Immature natural killer cell (primary cell): ENCODE measurements at regions not wholly inside any gene's neighbourhood (a gene's known extent, or its start where the extent isn't known, plus 50 kb on each side); places are given as distances from the start of the nearest gene placed in this dataset.

ENCODE experiments used
- DNase-seq, 3 donors: peaks; one replicate each; pipeline ENCODE4 v3.0.0; 2022; ENCODE audit warnings: mixed read lengths in 1 of 3
- H3K27ac Mint-ChIP-seq, 6 donors: one replicate each; pipeline ENCODE4 v1.8.0; 2020; ENCODE audit warnings: mixed read lengths in 6 of 6, mild to moderate bottlenecking in 5 of 6, inconsistent platforms in 4 of 6, moderate library complexity in 3 of 6
- H3K27me3 Mint-ChIP-seq, 3 donors: one replicate each; pipeline ENCODE4 v1.8.0; 2020 to 2021; ENCODE audit warnings: low read depth in 3 of 3, mild to moderate bottlenecking in 3 of 3, mixed read lengths in 3 of 3, moderate library complexity in 3 of 3, inconsistent platforms in 1 of 3
- H3K36me3 Mint-ChIP-seq, 3 donors: one replicate each; pipeline ENCODE4 v1.8.0; 2020; ENCODE audit warnings: mixed read lengths in 3 of 3, inconsistent platforms in 2 of 3, mild to moderate bottlenecking in 2 of 3
- H3K4me1 Mint-ChIP-seq, 2 donors: one replicate each; pipeline ENCODE4 v1.8.0; 2020; ENCODE audit warnings: inconsistent platforms in 2 of 2, mild to moderate bottlenecking in 2 of 2, mixed read lengths in 2 of 2, moderate library complexity in 1 of 2
- H3K4me3 Mint-ChIP-seq, 5 donors: one replicate each; pipeline ENCODE4 v1.8.0; 2020; ENCODE audit warnings: mild to moderate bottlenecking in 5 of 5, mixed read lengths in 5 of 5, inconsistent platforms in 3 of 5, moderate library complexity in 3 of 5
- H3K9me3 Mint-ChIP-seq, 6 donors: one replicate each; pipeline ENCODE4 v1.8.0; 2020; ENCODE audit warnings: mild to moderate bottlenecking in 6 of 6, mixed read lengths in 6 of 6, inconsistent platforms in 4 of 6, moderate library complexity in 3 of 6

DNA sequence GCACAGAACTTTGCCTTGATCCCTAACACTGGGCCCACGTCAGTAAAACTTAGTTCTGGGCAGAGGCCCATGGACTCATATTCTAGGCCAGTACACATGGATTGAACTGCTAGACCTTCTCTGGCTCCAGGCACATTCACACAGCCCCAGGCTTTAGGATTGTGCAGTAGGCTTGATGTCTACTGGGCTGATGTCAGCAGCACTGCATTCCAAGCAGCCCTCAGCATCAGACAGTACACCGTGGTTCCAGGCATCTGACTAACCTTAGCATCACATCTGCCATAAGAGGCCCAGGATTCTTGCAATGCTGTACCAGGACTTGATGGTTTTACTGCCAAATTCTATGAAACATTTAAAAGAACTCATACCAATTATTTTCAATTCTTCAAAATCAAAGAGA is 301.9 kb downstream of the CCER1 start:
- no peak for DNase-seq
- Mint-ChIP-seq H3K36me3 (no peaks in the 10 kb centered on the region), H3K27ac (no peak overlapping the region), H3K4me3 (no peak overlapping the region), H3K4me1 (no peaks in the 10 kb centered on the region), H3K9me3 (peaks cover 0 to 6% (median 4%) of the 10 kb centered on the region in 6 donors), H3K27me3 (peaks cover 0 to 3% (median 2%) of the 10 kb centered on the region in 3 donors)

DNA sequence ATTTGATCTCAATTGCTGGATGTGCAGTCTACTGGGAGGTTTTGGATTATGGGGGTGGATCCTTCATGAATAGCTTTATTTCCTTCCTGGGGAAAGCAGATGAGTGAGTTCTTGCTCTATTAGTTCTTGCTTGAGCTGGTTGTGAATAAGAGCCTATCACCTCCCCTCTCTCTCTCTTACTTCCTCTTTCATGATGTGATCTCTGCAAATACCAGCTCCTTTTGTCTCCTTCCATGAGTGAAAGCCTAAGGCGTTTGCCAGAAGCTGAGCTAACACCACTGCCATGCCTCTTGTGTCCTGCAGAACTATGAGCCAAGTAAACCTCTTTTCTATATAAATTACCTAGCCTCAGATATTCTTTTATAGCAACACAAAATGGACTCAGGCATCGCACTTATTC is 302.7 kb downstream of the CCER1 start:
- no peak overlapping the region for H3K27ac Mint-ChIP-seq
- no peaks in the 10 kb centered on the region for H3K4me1 Mint-ChIP-seq
- H3K27me3 Mint-ChIP-seq: peaks cover 0 to 3% (median 2%) of the 10 kb centered on the region in 3 donors
- no peak overlapping the region for H3K4me3 Mint-ChIP-seq
- H3K36me3 Mint-ChIP-seq: no peaks in the 10 kb centered on the region
- peaks cover 0 to 6% (median 4%) of the 10 kb centered on the region in 6 donors for H3K9me3 Mint-ChIP-seq
- no peak for DNase-seq

DNA sequence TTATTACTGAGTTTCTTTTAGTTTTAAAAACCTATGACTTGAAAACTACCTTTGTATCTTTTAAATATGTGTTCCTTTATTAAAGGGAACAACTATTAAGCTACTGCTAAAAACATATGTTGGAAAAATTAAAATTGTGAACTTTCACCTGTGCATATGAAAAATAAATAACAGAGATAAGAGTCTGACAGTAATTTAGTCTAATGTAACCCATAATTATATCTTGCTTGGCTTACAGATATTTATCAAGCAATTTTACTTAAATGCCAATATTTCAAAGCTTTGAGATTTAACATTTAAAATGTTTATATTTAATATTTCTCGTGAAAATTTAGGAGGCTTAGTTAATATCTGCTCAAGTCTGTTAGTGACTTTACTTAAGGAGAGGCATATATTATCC is 309.8 kb downstream of the CCER1 start:
- Mint-ChIP-seq H3K36me3 (no peaks in the 10 kb centered on the region), H3K9me3 (peaks cover 0 to 11% (median 8%) of the 10 kb centered on the region in 6 donors), H3K27ac (no peak overlapping the region), H3K27me3 (peaks cover 0 to 2% (median 2%) of the 10 kb centered on the region in 3 donors), H3K4me1 (no peaks in the 10 kb centered on the region), H3K4me3 (no peak overlapping the region)
- DNase-seq: no peak

DNA sequence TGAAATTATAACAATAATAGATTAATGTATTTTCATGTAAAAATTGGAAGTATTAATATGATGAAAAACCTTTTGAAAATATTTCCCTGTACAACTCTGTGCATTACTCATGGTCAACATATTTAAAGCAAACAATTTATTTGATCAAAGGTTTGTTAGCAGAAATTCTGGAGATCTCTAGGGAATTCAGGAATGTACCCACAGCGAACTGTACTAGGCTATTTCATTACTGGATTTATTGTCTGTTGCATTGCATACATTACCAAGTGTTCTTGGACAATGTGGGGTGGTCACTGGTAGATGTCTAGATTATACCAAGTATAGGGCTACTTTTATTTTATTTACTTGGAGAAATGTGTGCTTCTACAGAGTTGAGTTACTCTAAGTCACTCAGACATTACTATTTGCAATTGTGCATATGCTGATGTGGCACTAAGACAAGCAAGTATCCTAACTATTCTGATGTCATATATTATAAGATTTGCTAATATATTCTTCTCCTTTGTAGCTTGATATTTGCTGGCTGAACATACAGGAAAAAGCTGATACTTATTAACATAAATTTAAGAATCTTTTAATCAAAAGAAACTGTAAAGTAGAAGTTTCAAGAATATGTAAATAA is 323.3 kb downstream of the CCER1 start:
- H3K9me3 Mint-ChIP-seq: peaks cover 3 to 16% (median 7%) of the 10 kb centered on the region in 6 donors
- H3K27ac Mint-ChIP-seq: no peak overlapping the region
- no peak overlapping the region for H3K4me3 Mint-ChIP-seq
- no peaks in the 10 kb centered on the region for H3K36me3 Mint-ChIP-seq
- no peak for DNase-seq
- H3K4me1 Mint-ChIP-seq: no peaks in the 10 kb centered on the region
- H3K27me3 Mint-ChIP-seq: peaks cover 0 to 2% (median 0%) of the 10 kb centered on the region in 3 donors

DNA sequence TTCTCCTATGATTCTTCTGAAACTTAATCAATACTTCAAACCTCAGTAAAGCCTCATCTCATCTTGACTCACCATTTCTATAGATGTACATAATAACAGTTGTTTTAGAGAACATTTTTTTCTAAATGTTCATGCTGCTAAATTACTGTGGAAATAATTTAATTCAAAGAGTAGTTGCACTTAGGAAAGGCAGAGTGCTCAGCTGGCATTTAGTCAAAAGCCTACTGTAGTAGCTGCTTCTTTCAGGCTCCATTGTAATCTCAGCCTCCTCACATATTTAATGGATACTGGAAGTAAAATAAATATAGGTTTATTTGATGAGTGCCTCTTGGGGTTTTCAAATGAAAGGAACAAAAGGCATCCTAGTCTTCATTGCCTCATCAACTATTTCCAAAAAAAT is 325.0 kb downstream of the CCER1 start:
- Mint-ChIP-seq H3K4me3 (no peak overlapping the region), H3K27me3 (peaks cover 0 to 2% (median 0%) of the 10 kb centered on the region in 3 donors), H3K9me3 (peaks cover 3 to 16% (median 7%) of the 10 kb centered on the region in 6 donors), H3K27ac (no peak overlapping the region), H3K36me3 (no peaks in the 10 kb centered on the region), H3K4me1 (no peaks in the 10 kb centered on the region)
- DNase-seq: no peak

DNA sequence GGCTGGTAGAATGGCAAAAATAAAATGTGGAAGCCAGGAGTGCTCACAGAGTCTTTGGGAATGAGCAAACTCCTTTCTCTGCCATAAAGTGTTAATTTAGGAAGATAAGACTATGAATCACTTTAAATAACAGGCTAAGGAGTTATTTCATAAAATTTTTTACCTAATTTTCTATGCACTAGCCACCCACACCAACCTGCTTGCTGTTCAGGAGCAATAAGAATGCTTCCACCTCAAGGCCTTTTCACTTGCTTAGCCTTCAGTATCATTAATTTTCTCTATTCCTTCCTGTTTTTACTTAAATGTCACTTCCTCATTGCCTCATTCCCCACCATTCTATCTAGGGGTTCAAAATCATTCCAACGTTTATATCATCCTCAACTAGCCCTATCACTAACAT is 326.8 kb downstream of the CCER1 start:
- Mint-ChIP-seq H3K4me3 (no peak overlapping the region), H3K9me3 (peaks cover 5 to 15% (median 6%) of the 10 kb centered on the region in 6 donors), H3K36me3 (no peaks in the 10 kb centered on the region), H3K27me3 (no peaks in the 10 kb centered on the region), H3K27ac (no peak overlapping the region), H3K4me1 (no peaks in the 10 kb centered on the region)
- DNase-seq: no peak

DNA sequence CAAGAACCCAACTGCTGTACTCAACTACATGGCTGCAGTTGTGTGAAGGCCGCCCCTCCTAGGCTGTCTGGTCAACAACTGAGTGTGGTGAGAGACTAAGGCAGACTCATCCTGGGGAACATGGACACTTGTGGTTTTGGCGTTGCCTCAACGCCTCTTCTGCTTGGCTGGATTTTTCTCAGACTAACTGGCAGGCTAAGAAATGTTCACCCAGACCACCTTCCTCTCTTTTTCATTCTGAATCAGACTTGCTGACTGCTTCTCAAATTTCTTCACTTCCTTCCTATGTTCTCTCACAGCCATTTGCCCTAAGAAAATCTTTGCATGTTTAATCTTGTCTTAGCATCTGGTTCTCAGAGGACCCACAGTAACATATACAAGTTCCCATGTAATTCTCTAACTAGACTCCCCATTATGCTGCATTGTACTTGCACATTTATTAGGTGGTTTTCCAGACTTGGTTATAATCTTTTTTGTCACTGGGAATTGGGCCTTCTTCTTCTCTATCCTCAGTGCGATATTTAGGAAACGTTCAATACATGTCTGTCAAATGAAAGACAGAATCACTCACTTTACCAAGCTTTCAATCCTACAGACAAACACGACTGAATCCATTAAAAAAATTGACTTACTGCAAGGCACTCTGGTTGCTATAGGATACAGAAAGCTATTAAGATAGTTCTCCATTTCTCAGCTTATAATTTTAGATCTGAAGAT is 327.6 kb downstream of the CCER1 start:
- Mint-ChIP-seq H3K27me3 (no peaks in the 10 kb centered on the region), H3K9me3 (peaks cover 5 to 13% (median 7%) of the 10 kb centered on the region in 6 donors), H3K4me3 (no peak overlapping the region), H3K27ac (no peak overlapping the region), H3K4me1 (no peaks in the 10 kb centered on the region), H3K36me3 (no peaks in the 10 kb centered on the region)
- DNase-seq: no peak

DNA sequence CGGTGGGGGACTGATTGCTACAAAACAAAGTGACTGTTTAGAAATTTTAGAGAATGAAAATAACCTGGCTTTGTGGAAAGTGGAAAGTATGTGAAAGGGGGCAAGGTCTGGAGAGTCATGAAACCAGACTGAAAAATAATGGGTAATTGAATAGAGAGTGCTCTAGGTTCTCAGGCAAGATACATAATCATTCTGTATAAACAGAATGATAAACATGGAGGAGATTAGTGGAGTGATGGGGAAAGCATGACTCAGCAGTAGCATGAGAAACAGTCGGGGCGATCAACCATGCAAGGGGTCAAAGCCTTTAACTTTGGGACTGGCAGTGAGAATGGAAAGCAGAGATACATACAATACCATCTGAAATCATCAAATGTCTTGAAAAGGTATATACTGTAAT is 332.5 kb downstream of the CCER1 start:
- no peaks in the 10 kb centered on the region for H3K4me1 Mint-ChIP-seq
- no peak overlapping the region for H3K4me3 Mint-ChIP-seq
- H3K27me3 Mint-ChIP-seq: no peaks in the 10 kb centered on the region
- H3K27ac Mint-ChIP-seq: no peak overlapping the region
- peaks cover 7 to 18% (median 11%) of the 10 kb centered on the region in 6 donors for H3K9me3 Mint-ChIP-seq
- H3K36me3 Mint-ChIP-seq: no peaks in the 10 kb centered on the region
- no peak for DNase-seq

DNA sequence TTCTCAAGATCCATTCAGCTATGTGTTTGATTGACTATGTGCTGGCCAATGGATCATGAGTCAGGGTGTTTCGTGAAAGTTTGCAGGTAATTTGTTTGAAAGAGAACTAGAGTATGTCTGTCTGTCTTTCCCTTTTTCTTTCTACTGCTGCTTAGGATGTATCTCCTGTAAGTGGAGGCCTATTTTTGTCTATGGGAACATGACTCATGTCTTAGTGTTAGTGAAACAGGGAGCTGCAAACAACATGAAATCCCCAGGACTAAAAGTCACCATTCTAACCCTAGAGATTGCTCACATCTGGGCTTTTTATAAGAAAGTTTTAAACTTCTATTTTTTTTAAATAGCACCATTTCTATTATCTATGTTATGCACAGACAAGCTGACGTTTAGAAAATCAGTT is 333.0 kb downstream of the CCER1 start:
- no peak overlapping the region for H3K27ac Mint-ChIP-seq

DNA sequence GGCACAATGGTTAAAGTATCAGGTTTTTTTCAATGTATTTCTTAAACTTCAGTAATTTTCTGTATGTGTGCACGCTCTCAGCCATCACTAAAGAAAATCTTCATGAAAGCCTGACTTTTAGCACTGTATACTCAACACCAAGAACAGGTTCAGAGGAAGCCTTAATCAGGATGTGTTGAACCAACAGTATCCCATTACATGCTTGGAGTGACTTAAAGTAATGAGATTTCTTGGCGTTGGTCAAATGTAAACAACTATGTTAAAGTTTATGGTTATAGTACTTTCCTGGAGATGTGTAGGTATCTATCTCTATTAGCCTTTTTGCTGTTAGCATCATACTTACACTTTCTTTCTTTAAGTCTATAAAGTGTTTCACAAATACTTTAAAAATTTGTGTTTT is 335.0 kb downstream of the CCER1 start:
- Mint-ChIP-seq H3K36me3 (no peaks in the 10 kb centered on the region), H3K27me3 (no peaks in the 10 kb centered on the region), H3K4me3 (no peak overlapping the region), H3K27ac (no peak overlapping the region), H3K4me1 (no peaks in the 10 kb centered on the region), H3K9me3 (peaks cover 0 to 13% (median 9%) of the 10 kb centered on the region in 6 donors)
- no peak for DNase-seq

More for the DNA sequence above, 333.0 kb downstream of the CCER1 start:
- no peaks in the 10 kb centered on the region for H3K36me3 Mint-ChIP-seq
- H3K4me3 Mint-ChIP-seq: no peak overlapping the region
- H3K27me3 Mint-ChIP-seq: no peaks in the 10 kb centered on the region
- no peak for DNase-seq
- H3K4me1 Mint-ChIP-seq: no peaks in the 10 kb centered on the region
- peaks cover 3 to 13% (median 8%) of the 10 kb centered on the region in 6 donors for H3K9me3 Mint-ChIP-seq

DNA sequence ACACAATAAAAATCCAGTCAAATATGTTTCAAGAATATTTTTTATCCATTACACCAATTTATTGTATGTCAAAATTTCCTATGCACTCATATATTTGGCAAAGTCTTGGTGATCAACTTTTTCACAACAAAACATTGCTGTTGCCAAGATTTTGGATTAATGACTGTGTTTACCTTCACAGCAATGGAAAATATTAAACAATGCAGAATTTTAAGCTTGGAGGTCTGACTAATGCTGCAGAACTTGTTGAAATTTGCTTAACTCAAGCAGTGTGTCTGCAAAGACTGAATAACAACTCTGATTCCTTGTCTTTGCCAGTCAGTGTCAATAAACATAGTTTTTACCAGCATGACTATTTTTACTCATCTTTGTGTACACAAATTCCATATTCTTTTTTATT is 336.4 kb downstream of the CCER1 start:
- Mint-ChIP-seq H3K36me3 (no peaks in the 10 kb centered on the region), H3K4me3 (no peak overlapping the region), H3K9me3 (peaks cover 0 to 12% (median 11%) of the 10 kb centered on the region in 6 donors), H3K4me1 (no peaks in the 10 kb centered on the region), H3K27ac (no peak overlapping the region), H3K27me3 (no peaks in the 10 kb centered on the region)
- no peak for DNase-seq

DNA sequence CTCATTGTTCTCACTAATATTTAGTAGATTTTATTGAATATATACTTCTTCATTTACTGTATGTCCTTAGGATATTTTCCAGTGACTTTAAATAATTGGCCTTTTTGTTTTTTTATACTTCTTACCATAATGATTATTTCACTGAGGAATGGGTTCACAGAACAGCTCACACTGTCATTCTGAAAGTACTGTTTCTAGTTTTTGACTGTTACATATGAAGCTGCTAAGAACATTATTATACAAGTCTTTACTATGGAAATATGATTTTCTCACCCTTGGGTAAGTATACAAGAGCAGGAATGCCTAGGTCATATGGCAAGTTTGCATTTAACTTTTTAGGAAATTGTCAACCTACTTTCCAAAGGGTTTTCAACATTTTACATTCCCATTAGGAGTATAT is 343.1 kb downstream of the CCER1 start:
- Mint-ChIP-seq H3K36me3 (no peaks in the 10 kb centered on the region), H3K9me3 (peaks cover 5 to 13% (median 5%) of the 10 kb centered on the region in 6 donors), H3K4me3 (no peak overlapping the region), H3K27me3 (no peaks in the 10 kb centered on the region), H3K27ac (no peak overlapping the region), H3K4me1 (no peaks in the 10 kb centered on the region)
- DNase-seq: no peak

DNA sequence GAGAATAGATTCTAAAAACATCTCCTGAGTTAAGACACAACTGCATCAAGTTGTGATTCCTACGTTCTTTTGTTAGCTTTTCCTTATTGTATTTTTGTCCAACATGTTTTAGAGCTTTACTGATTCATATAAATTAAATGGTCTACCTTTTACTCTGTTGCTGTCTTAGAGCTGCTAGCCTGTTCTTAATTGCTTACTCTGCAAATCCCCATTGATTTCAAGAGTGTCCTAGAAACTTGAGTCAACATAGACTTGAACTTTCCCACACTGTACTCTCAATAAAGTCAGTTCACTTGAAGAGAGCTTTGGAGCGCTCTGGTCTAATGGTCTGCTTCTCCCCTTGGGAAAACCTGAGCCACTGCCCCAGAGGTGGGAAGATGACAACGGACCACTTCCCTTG is 343.9 kb downstream of the CCER1 start:
- H3K4me1 Mint-ChIP-seq: no peaks in the 10 kb centered on the region

DNA sequence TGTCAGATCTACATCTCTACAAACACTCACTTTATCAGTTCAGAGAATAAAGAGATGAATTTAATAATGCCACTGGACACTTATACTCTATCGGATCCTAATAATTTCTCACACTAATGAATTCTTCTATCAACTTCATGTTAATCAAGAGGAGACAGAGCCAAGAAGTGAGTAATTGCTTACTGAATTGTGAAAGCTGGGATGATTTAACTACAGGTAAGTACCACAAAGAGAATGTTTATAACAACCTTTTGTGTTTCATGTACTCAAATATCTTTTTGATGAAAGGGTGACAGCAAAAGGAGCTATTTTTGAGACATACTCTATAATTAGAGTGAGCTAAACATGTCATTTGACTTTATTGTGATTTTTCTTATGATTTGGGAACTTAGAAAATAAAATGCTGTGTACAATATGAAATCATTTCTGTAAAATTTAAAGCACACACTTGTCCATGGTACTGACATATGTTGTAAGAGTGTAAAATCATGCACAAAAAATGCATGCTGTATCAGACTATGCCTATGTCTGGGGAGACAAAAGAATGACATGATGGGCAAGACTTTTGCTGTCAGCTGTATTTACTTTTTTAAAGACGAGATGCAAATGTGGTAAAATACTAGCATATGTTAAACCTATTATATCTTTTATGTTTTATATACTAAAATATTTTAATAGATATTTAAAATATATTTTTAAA is 361.2 kb downstream of the CCER1 start:
- no peak overlapping the region for H3K27ac Mint-ChIP-seq
- H3K4me3 Mint-ChIP-seq: no peak overlapping the region
- H3K9me3 Mint-ChIP-seq: peaks cover 0 to 5% (median under 1%) of the 10 kb centered on the region in 6 donors
- DNase-seq: no peak
- H3K4me1 Mint-ChIP-seq: no peaks in the 10 kb centered on the region
- no peaks in the 10 kb centered on the region for H3K36me3 Mint-ChIP-seq
- H3K27me3 Mint-ChIP-seq: no peaks in the 10 kb centered on the region

More for the DNA sequence above, 343.9 kb downstream of the CCER1 start:
- Mint-ChIP-seq H3K36me3 (no peaks in the 10 kb centered on the region), H3K27me3 (no peaks in the 10 kb centered on the region), H3K9me3 (peaks cover 5 to 13% (median 5%) of the 10 kb centered on the region in 6 donors), H3K27ac (no peak overlapping the region), H3K4me3 (no peak overlapping the region)
- DNase-seq: no peak
